ENCODE measurements at regions not wholly inside any gene's neighbourhood (a gene's known extent, or its start where the extent isn't known, plus 50 kb on each side); places are given as distances from the start of the nearest gene placed in this dataset.
"Not testable (repeated sequence)": the region's sequence is repeated elsewhere in the genome, so short reads cannot be mapped to it uniquely, and the experiment has no call there.

- no peak for DNase-seq
These were observed 497.4 kb upstream of the MEIS1 start for GRCh38 chr2:65937379-65938160.

- DNase-seq: no peak
These were observed 499.8 kb upstream of the MEIS1 start for GRCh38 chr2:65934992-65935629.

GRCh38 chr2:65932571-65932970 lies 500.2 kb upstream of the SPRED2 start:
- DNase-seq: no peak

- no peak for DNase-seq
These were observed 498.7 kb upstream of the SPRED2 start for GRCh38 chr2:65931056-65931455.

GRCh38 chr2:65930259-65930658 lies 497.9 kb upstream of the SPRED2 start:
- DNase-seq: no peak

- not testable (repeated sequence) for DNase-seq
These were observed 497.3 kb upstream of the SPRED2 start for GRCh38 chr2:65929664-65930063.

- DNase-seq: no peak
These were observed 490.4 kb upstream of the SPRED2 start for GRCh38 chr2:65922794-65923193.

GRCh38 chr2:65922030-65922429 lies 489.6 kb upstream of the SPRED2 start:
- no peak for DNase-seq

- DNase-seq: no peak
These were observed 488.7 kb upstream of the SPRED2 start for GRCh38 chr2:65921116-65921515.

- DNase-seq: no peak
These were observed 488.3 kb upstream of the SPRED2 start for GRCh38 chr2:65920659-65921058.

- no peak for DNase-seq
These were observed 487.3 kb upstream of the SPRED2 start for GRCh38 chr2:65919550-65920188.

GRCh38 chr2:65918760-65919187 lies 486.4 kb upstream of the SPRED2 start:
- no peak for DNase-seq

GRCh38 chr2:65917986-65918385 lies 485.6 kb upstream of the SPRED2 start:
- DNase-seq: no peak

- no peak for DNase-seq
These were observed 484.4 kb upstream of the SPRED2 start for GRCh38 chr2:65916785-65917295.

GRCh38 chr2:65916177-65916576 lies 483.8 kb upstream of the SPRED2 start:
- no peak for DNase-seq

- DNase-seq: no peak
These were observed 482.9 kb upstream of the SPRED2 start for GRCh38 chr2:65915273-65915672.

GRCh38 chr2:65914244-65914786 lies 481.9 kb upstream of the SPRED2 start:
- DNase-seq: no peak

- DNase-seq: no peak
These were observed 481.4 kb upstream of the SPRED2 start for GRCh38 chr2:65913813-65914212.

GRCh38 chr2:65901756-65902155 lies 469.4 kb upstream of the SPRED2 start:
- DNase-seq: no peak

- no peak for DNase-seq
These were observed 464.0 kb upstream of the SPRED2 start for GRCh38 chr2:65896446-65896845.

GRCh38 chr2:65890131-65890530 lies 457.7 kb upstream of the SPRED2 start:
- DNase-seq: not testable (repeated sequence)

- DNase-seq: no peak
These were observed 452.9 kb upstream of the SPRED2 start for GRCh38 chr2:65885266-65885665.

GRCh38 chr2:65881592-65881991 lies 449.2 kb upstream of the SPRED2 start:
- no peak for DNase-seq

- DNase-seq: no peak
These were observed 448.0 kb upstream of the SPRED2 start for GRCh38 chr2:65880436-65880835.

Data from activated effector memory CD4-positive, alpha-beta T cell treated with anti-CD3 and anti-CD28 coated beads, Interleukin-2, amount 50 U/mL, for 16 hours (primary cell).